CD1c-positive myeloid dendritic cell (primary cell): ENCODE measurements at regions not wholly inside any gene's neighbourhood (a gene's known extent, or its start where the extent isn't known, plus 50 kb on each side); places are given as distances from the start of the nearest gene placed in this dataset.

Experiments used
- DNase-seq: peaks from one replicate; pipeline ENCODE4 v3.0.0-alpha.2; 2016; ENCODE audit errors: extremely low spot score

DNA sequence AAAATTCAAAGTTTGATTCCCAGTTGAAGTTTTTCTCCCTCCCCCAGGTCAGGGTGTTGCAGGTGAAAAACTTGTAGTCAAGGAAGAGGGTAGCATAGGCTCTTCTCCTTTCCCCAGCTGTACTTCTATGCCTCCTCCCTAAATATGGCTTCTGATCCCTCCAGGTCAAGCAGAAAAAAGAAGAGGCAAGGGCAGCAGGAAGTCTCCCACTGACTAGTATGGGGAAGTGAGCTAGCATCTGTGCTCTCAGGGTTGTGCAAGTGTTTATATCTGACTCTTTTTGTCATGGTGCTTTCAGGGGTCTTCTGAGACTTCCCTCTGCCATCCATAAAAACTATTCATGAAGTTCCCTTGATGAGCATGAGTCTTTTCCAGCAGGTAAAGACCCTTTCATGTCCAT is 76.0 kb downstream of the ATPSCKMT start:
- DNase-seq = peak; percentile 44

DNA sequence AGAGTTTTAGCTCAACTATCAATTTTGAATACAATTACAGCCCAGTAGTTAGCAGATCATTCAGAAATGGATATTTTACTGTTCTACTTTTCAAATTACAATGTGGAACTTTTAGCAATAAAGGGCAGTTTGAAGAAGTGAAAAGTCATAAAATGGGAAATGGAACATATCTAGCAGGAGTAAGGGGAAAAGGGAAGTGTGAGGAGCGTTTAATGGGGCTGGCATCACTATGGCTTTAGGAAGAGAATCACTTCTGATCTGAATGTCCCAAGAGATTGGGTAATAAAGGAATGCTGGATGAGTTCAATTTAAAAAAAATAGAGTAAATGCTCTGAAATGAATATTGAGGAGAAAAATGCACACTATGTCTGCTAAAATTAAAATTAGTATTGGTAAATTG is 77.4 kb downstream of the ATPSCKMT start:
- peak; percentile 70 for DNase-seq

DNA sequence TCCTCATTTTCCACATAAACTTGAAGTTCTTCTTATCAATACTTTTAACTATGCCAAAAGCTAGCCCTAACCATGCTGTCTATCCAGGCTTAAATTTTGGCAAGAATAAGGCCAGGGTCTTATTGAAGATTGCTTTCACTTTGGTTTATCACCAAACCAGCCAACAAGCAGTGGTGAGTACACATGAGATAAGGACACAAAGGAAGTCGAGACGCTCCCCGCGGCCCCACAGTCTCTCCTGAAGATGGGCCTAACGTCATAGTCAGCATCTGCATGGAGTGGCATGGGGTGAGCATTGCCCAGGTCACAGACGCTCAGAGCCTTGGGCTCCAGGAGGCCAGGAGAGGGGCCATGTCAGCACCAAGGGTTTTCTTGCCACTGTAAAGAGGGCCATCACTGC is 80.3 kb downstream of the ATPSCKMT start:
- no peak for DNase-seq

DNA sequence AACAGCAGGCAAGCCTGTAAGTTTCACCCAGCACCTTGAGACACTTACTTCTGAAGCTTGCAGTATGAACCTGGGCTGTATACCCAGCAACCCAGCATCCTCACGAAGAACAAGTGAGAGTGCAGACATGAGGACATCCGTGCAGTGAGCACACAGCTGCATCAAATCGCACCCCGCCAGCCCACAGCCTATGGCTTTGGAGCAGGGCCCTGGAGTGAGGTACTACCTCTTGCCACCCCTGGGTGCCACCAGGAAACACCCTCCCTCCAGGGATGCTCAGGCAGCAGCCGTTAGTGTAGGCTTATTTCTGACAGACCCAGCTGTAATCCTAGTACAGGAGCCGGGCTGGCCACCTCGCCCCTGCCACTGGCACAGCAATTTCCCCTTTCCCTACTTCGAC is 81.4 kb downstream of the ATPSCKMT start:
- no peak for DNase-seq

DNA sequence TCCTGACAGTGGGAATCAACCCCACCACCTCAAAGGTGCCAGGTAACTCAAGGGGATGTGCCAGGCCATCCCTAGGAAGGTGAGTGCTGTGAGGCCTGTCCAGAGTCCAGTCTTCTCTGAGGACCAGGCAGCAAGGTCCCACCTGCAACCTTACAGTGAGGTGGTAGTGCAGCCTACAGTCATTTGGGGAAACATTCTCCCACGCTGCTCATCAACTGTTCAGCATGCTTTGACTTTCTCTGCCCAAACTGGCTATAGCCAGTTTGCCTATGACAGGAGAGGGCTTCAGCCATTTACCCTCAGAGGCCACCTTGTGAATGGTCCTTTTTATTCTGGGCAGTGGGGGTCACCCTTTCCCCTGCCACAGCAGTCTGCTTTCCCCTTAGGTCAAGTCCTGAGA is 81.9 kb downstream of the ATPSCKMT start:
- DNase-seq = no peak

DNA sequence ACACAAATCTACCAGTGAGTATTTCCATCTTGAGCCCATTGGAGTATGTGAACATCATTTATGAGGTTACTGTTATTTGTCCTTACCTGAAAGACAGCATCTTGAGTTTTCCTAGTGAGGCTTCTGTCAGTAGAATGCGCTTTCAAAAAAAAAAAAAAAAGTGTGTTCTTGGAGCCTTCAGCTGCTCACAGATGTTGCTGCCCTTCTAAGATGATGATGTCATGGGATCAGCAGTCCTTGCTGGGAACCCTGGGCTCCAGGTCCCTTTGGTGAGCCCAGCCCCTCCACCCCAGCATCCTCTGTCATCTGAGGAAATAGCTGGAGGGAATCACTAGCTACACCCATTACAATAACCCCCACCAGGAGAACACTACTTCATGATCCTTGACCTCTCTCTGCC is 83.3 kb downstream of the ATPSCKMT start:
- DNase-seq = no peak

DNA sequence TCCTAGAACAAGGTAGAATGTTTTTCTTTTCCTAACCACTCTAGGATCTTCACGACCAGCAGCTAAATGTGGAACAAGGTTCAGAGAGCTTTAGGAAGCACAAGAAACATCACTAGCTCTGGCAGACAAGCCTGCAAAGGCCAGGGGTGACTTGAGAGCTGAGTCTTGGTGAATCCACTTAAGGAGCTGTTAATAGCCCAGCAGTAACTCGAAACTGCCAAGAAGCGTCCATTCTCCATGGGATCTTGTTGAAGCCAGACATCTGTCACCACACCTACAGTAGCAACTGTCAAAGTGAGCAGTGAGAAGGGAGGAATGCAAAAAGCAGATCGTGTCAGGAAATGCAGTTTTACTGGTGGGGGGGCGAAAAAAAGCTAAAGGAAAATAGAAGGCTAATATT is 87.2 kb downstream of the ATPSCKMT start:
- no peak for DNase-seq

DNA sequence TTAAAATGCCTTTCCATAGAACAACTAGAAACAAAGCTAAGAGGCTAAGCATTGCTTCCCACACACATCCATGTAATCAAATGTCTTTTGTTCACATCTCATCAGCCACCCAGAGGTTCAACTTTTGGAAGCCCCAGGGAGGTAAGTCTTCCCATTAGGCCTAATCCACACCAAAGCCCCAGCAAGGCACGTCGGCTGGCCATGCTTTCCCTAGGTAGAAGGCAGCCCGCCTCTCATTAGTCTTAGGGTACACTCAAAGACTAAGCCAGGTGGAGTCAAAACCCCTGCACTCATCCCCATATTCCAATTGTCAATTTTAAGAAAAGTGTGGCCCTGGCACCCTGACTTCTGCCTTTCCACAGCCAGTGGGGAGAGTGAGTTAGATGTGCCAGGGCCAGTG is 87.9 kb downstream of the ATPSCKMT start:
- DNase-seq = no peak

DNA sequence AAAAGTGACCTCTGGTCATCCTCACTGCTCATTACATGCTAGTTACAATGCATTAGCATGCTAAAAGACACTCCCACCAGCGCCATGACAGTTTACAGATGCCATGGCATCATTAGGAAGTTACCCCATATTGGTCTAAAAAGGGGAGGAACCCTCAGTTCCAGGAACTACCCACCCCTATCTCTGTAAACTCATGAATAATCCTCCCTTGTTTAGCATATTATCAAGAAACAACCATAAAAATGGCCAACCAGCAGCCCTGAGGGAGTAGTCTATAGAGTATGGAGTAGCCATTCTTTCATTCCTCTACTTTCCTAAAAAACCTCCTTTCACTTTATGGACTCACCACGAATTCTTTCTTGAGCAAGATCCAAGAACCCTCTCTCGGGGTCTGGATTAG is 89.4 kb downstream of the ATPSCKMT start:
- DNase-seq = no peak

DNA sequence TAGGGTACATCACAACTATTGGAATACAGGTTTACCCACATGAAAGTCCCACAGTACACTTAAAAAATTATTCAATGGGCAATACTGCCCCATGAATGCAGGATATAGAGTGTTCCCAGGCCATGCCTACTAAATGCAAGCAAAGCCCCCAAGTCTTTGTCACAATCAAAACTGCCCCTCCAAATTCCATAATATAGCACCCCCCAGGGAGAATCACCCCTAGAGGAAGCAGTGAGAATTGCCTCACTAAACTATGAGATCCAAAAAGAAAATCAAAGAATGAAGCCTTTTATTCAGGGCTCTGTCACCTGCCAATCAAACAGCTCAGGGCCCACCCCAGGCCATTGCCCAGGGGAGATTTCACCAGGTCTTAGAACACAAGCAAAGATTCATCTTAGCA is 90.8 kb downstream of the ATPSCKMT start:
- no peak for DNase-seq

DNA sequence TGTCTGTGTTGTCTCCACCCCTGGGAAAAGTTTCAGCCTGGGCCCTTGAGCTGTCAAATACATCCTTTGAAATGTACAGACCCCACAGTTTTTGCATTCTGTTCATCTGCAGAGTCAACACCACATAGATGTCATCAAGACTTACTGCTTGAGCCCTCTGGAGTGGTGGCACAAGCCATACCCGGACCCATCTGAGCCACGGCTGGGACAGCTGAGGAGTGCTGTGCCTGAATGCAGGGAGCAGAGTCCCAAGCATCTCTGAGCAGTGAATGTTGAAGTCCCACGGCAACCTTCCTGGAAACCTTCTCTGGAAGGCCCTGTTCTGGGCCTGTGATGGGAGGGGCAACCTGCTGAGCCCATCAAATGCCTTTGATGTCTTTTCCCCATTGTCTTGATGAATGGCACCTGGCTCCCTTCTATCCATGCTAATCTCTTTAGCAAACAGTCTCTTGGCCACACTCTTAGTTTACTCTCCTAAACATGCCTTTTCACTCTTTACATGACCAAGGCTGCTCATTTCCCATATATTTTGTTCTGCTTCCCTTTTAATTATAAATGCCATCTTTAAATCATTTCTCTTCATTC is 92.5 kb downstream of the ATPSCKMT start:
- no peak for DNase-seq

DNA sequence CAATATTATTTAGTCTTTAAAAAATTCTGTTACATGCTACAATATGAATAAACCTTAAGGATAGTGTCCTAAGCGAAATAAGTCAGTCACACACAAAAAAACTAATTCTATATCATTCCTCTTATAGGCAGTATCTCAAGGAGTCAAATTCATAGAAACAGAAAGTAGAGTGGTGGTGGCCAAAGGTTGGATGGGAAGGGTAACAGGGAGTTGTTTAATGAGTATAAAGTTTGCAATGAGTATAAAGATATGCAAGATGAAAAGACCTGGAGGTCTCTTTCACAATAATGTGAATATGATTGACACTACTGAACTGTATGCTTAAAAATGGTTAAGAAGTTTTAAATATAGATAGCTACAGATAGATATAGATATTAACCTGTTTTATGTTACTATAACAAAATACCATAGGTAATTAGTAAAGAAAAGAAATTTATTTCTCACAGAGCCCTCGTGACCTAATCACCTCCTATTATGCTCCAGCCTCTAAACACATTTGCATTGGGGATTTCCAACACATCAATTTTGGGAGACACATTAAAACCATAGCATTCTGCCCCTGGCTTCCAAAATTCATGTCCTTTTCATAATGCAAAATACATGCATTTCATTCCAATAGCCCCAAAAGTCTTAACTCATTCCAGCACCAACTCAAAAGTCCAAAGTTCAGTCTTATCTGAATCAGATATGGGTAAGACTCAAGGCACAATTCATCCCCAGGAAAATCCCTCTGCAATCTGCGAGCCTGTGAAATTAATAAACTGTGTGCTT is 93.6 kb downstream of the ATPSCKMT start:
- DNase-seq = no peak

DNA sequence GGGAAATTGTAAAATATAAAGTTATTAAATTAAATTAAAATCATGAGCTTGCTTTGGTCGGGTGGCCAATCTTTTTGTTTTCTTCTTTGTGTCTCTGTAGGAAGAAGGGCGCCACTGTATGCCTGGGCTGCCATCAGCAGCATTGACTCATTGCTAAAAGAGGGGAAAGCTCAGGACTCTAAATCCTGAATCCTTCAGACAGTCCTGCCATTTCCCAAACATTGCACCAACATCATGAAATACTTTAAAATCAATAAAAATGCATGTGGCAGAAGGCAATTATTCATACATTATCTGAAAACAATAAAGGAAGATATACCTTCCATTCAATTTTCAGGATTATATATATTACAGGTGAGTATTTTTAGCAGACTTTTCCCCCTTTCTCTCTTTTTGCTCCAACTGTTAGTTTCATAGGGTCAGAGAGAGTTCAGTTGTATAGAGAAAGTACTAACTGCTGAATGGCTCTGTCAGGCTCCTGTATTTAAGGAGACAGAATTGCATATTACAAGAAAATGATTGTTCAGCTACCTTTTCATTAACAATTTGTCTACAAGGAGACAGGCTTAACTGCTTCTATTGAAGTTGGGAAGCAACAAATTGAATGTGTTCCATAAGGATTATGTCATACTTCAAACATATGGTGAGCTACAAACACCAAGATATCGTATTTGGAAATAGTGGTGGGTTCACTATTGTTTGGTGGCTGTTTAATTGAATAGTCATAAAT is 95.7 kb downstream of the ATPSCKMT start:
- DNase-seq = no peak

DNA sequence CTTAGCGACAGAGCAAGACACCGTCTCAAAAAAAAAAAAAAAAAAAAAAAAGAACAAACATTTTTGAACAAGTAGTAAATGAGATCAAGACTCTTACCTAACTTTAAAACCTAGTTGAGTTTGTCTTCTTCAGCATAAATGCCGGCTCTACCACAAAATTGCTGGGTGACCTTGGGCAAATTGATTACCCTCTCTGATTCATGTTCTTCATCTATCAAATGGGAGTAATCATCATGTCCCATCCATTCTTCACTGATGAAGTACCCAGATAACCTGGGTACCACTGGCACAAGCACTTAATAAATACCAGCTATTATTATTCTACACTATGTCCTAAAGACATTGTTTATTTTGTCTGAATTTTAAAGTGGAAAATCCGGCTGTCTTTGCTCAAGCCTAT is 96.3 kb downstream of the ATPSCKMT start:
- DNase-seq = no peak

DNA sequence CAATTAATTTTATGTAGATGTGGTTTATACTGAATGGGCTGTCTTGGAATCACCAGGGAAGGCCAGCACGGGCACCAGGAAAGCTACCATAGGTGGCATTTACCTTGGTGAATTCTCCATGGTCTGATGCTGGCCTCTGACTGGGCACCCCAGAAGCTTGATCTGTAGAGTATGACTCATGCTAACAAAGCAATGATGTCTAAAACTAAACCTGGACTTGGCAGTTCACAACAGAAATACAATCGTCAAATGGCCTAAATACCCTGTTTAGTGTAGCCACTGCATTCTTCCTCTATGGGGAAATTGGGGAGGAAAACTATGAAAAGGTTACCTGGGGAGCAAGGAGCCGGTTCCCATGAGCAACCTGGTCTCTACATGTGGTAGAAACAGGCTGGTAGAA is 98.0 kb downstream of the ATPSCKMT start:
- DNase-seq = no peak

DNA sequence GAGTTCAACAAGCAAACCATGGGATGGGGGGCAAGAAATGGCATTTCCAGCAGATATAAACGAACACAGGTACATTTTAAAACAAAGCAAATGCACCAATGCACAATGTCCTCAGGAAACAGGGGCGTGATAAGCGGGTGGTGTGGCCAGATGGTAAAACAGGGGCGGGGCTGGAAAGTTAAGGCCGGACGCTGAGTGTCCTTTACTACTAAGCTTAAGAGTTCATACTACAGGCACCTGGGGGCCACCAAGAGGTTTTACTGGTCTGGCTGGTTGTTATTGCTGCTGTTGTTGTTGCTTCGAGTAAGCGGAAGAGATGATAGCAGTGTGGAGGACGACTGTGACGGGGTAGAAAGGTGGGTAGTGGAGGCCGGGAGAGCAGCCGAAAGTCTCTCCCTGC is 99.8 kb downstream of the ATPSCKMT start:
- DNase-seq = no peak

DNA sequence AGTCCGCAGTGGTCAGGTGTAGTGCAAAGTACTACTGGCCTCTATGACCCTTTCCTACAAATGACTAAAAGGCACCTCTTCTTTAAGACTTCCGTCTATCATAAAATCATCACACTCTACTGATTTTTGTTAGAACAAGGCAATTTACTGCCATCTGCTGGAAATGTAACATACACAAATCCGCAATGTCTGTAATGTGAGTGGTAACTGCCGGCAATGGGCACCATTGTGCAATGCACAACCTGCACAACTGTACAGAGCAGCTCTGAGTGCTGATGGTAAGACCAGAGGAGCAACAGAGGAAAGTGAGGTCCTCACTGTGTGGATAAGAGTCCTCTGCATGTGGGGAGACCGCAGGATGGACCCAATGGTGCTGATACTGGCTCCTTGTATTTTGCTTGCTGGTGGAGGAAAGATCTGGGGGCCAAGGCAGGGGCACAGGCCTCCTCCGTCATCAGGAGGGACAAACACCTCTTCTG is 103.7 kb downstream of the ATPSCKMT start:
- DNase-seq = no peak

DNA sequence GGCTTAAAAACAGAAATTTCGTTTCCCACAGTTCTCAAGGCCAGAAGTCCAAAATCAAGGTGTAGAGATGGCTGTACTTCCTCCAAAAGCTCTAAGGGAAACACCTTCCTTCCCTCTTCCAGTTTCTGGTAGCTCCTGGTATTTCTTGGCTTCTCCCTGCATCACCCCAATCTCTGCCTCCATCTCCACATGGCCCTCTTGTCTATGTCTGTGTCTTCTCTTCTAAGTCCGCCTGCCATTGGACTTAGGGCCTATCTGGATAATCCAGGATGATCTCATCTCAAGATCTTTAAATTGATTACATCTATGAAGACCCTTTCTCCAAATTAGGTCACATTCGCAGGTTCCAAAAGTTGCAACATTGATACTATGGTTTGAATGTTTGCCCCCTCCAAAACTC is 105.6 kb downstream of the ATPSCKMT start:
- no peak for DNase-seq

DNA sequence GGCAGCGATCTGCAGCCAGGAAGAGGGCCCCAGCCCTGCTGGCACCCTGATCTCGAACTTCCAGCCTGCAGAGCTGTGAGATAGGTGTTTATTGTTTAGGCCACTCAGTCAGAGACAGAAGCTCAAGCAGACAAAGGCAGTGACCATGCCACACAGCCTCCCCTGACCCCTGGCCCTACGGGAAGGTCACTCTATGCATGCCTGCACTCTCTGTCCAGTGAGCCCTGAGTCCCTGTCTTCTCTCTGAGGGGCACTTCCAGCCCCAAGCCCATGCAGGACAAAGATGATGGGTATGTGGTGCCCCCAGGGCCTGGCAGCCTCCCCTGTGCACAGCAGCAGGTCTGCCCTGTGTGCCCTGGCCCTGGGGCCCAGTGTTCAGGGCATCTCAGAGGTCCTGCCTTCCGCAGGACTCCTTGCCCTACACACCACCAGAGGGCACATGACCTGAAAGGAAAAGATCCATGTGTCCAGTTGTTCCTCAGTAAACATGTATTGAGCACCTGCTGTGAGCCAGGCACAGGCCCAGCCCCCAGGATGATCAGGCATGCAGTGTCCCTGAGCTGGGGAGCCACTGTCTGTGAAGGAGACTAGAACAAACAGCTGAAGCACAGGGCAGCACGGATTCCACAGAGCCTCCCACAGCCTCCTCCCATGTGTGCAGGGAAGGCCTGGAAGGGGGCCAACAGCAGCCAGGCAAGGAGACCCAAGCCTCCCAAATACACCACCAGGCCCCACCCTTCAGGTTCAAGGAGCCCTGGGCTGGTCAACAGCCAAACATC is 109.3 kb downstream of the ATPSCKMT start:
- no peak for DNase-seq

DNA sequence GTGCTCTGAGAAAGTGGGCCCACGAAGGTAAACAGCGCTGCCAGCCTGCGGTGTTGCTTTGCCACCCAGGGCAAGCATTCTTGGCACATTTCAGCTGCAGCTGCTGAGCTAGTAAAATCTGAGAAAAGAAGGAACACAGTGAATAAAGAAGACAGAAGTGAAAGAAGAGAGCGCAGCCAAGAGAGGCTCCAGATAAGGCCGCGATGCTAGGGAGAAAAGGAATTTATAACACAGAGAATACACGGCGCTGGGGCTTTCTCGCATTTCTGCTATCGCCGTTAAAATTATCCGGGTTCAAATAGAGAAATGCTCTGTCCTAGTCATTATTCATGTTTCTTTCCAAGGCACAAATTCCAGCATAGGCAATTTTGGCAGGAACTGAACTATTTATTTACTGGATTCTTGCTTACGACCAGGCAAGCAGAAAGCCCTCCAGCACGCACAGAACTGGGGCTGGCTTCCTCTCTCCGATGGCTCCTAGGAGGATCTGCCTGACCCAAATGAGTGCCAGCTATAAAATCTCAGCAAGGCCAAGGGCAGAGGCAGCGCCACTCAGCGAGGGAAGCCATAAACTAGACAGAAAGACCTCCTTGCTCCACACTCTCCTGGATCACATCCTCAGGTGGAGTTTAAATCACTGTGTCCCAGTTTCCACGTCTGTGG is 111.2 kb downstream of the ATPSCKMT start:
- no peak for DNase-seq

DNA sequence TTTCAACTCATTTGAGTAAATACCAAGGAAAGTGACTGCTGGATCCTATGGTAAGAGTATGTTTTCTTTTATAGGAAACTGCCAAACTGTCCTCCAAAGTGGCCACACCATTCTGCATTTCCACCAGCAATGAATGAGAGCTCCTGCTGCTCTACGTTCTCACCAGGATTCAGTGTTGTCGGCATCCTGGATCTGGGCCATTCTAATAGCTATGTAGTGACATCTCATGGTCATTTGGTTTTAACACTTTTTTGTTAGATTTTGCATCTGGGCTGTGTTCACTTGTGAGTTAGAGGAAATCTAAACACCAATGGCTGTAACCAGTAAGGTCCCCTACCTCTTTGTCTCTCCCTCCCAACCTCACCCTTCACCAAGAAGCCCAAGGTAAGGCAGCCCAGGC is 115.9 kb downstream of the ATPSCKMT start:
- DNase-seq = no peak

DNA sequence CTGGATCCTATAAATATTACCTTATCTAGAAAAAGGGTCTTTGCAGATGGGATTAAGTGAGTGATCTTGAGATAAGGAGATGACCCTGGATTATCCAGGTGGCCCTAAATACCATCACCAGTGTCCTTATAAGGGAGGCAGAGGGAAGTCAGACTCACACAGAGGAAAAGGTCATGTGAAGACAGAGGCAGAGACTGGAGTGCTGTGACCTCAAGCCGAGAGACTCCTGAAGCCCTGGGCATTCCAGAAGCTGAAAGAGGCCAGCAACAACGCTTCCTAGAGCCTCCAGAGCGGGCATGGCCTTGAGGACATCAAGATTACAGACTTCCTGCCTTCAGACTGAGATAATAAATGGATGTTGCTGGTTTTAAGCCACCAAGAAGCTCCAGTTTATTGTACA is 118.8 kb downstream of the ATPSCKMT start:
- DNase-seq = no peak
